Adrenal gland (tissue), 9 donors: ENCODE measurements at regions not wholly inside any gene's neighbourhood (a gene's known extent, or its start where the extent isn't known, plus 50 kb on each side); places are given as distances from the start of the nearest gene placed in this dataset.

Experiments used
- DNase-seq, 7 donors: peaks; one replicate each; pipeline ENCODE4 v3.0.0-alpha.2; 2019 to 2020
- H3K27ac ChIP-seq, 5 donors: fragments of 200-600 bp; sonication (generic) in 4 of 5; 1 replicate in 3 of 5; 2 replicates in 2 of 5; pipeline versions ENCODE4 v1.5.1 to v1.8.0; 2016 to 2020; ENCODE audit warnings: mild to moderate bottlenecking in 1 of 5
- H3K27me3 ChIP-seq: fragments of 200-600 bp; 2 replicates; pipeline ENCODE4 v1.8.0; 2021
- H3K36me3 ChIP-seq, 2 donors: fragments of 200-600 bp; replicated peaks in 1 of 2; 1 replicate in 1 of 2; 2 replicates in 1 of 2; pipeline versions ENCODE4 v1.5.1 to v1.8.0; 2018 to 2022
- H3K4me1 ChIP-seq, 2 donors: fragments of 200-600 bp; replicated peaks in 1 of 2; 1 replicate in 1 of 2; 2 replicates in 1 of 2; pipeline versions ENCODE4 v1.5.1 to v1.8.0; 2018 to 2021
- H3K4me3 ChIP-seq, 4 donors: fragments of 200-600 bp; sonication (generic) in 3 of 4; one replicate each; pipeline ENCODE4 v1.5.1; 2016 to 2018
- H3K9me3 ChIP-seq, 3 donors: fragments of 200-600 bp; sonication (generic) in 1 of 3; replicated peaks in 1 of 3; 1 replicate in 2 of 3; 2 replicates in 1 of 3; pipeline versions ENCODE4 v1.5.1 to v1.8.0; 2016 to 2021
- CTCF ChIP-seq, 6 experiments: fragments of 450-650 bp in 4 of 6; fragments of 200-600 bp in 2 of 6; sonication (generic) in 1 of 6; IDR thresholded peaks; 1 replicate in 5 of 6; 2 replicates in 1 of 6; pipeline versions ENCODE4 v1.5.1 to v1.8.0; 2016 to 2021; ENCODE audit warnings: antibody characterized with exemption in 6 of 6, mild to moderate bottlenecking in 2 of 6, moderate library complexity in 1 of 6
- POLR2A ChIP-seq, 2 donors: fragments of 450-650 bp; IDR thresholded peaks; one replicate each; pipeline ENCODE4 v1.6.1; 2017; ENCODE audit warnings: antibody characterized with exemption in 2 of 2, mild to moderate bottlenecking in 2 of 2, moderate library complexity in 1 of 2
- WGBS, 4 donors: extraction: QIAGEN DNeasy Blood & Tissue Kit in 2 of 4; methylation state at CpG; one replicate each; pipeline versions ENCODE4 v1.1.5 to v1.1.7; 2013 to 2017; 5-methylcytosine and 5-hydroxymethylcytosine counted together
- intact Hi-C, 2 donors: fragments of 100-400 bp; cut with DNase I; formaldehyde crosslinking; loops; one replicate each; pipeline versions ENCODE4 v1.14.1 to v1.15.0; 2022 to 2023
- donor health status: healthy with polysubstance abuse.
- donor health status: Bipolar disorder and iron deficiency.
- donor health status: DM: yes; HTN: yes; CAD: no.
- donor health status: DM: no; HTN: no; CAD: no.
- donor health status: DM: no; HTN: no; CAD: no.

- Histone ChIP-seq H3K36me3 (no peaks in the 10 kb centered on the region), H3K4me1 (no peaks in the 10 kb centered on the region), H3K27ac (no peak overlapping the region), H3K9me3 (no peaks in the 10 kb centered on the region), H3K4me3 (no peak overlapping the region), H3K27me3 (no peaks in the 10 kb centered on the region)
- intact Hi-C loops = no loop called here
- WGBS, 4 donors = 58 to 68% (median 66%) methylated on average over 3 of the region's 3 CpGs
- no peak for DNase-seq
- TF ChIP-seq CTCF (IDR thresholded peaks at IDR 0.05) = no peak
- TF ChIP-seq POLR2A (IDR thresholded peaks at IDR 0.05) = no peak
Measured at GRCh38 chr10:58109731-58110130, 158.0 kb downstream of the IPMK start.

GRCh38 chr10:58107506-58107905, 160.2 kb downstream of the IPMK start:
- Histone ChIP-seq H3K36me3 (no peaks in the 10 kb centered on the region), H3K27me3 (no peaks in the 10 kb centered on the region), H3K9me3 (no peaks in the 10 kb centered on the region), H3K4me1 (no peaks in the 10 kb centered on the region), H3K27ac (no peak overlapping the region), H3K4me3 (no peak overlapping the region)
- no peak for DNase-seq
- 60 to 86% (median 82%) methylated on average over 2 of the region's 2 CpGs for WGBS, 4 donors
- TF ChIP-seq CTCF (IDR thresholded peaks at IDR 0.05) (no peak), POLR2A (IDR thresholded peaks at IDR 0.05) (no peak)
- intact Hi-C loops = no loop called here

GRCh38 chr10:58106211-58107035, 161.3 kb downstream of the IPMK start:
- WGBS, 4 donors = 94 to 96% (median 95%) methylated on average over 24 to 40 of the region's 40 CpGs
- Histone ChIP-seq H3K27ac (no peak overlapping the region), H3K4me3 (no peak overlapping the region), H3K9me3 (no peaks in the 10 kb centered on the region), H3K27me3 (no peaks in the 10 kb centered on the region), H3K36me3 (no peaks in the 10 kb centered on the region), H3K4me1 (no peaks in the 10 kb centered on the region)
- intact Hi-C loops = no loop called here
- TF ChIP-seq POLR2A (IDR thresholded peaks at IDR 0.05) = no peak
- DNase-seq = no peak

GRCh38 chr10:58104351-58104751, 163.3 kb downstream of the IPMK start:
- H3K36me3 ChIP-seq = no peaks in the 10 kb centered on the region
- no peak for DNase-seq
- H3K9me3 ChIP-seq = no peaks in the 10 kb centered on the region
- H3K4me1 ChIP-seq = no peaks in the 10 kb centered on the region
- TF ChIP-seq CTCF (IDR thresholded peaks at IDR 0.05) = no peak
- TF ChIP-seq POLR2A (IDR thresholded peaks at IDR 0.05) = no peak
- no peak overlapping the region for H3K27ac ChIP-seq
- intact Hi-C loops = no loop called here
- no peaks in the 10 kb centered on the region for H3K27me3 ChIP-seq
- no peak overlapping the region for H3K4me3 ChIP-seq

GRCh38 chr10:58102897-58103296, 164.8 kb downstream of the IPMK start:
- no peak overlapping the region for H3K27ac ChIP-seq
- TF ChIP-seq CTCF (IDR thresholded peaks at IDR 0.05) (no peak), POLR2A (IDR thresholded peaks at IDR 0.05) (no peak)
- no peak for DNase-seq
- intact Hi-C loops = no loop called here
- no peaks in the 10 kb centered on the region for H3K36me3 ChIP-seq
- no peaks in the 10 kb centered on the region for H3K4me1 ChIP-seq
- H3K27me3 ChIP-seq = no peaks in the 10 kb centered on the region
- no peak overlapping the region for H3K4me3 ChIP-seq
- 54 to 84% (median 75%) methylated on average over 5 to 7 of the region's 7 CpGs for WGBS, 4 donors
- H3K9me3 ChIP-seq = no peaks in the 10 kb centered on the region
